MM.1S (cell line): ENCODE measurements at regions not wholly inside any gene's neighbourhood (a gene's known extent, or its start where the extent isn't known, plus 50 kb on each side); places are given as distances from the start of the nearest gene placed in this dataset.

Experiments
- EZH2phosphoT487 ChIP-seq: fragments of 300-600 bp; sonication (generic); IDR thresholded peaks from 2 replicates; pipeline ENCODE4 v1.6.1; 2018; ENCODE audit warnings: antibody characterized with exemption, low read length
- TF ChIP-seq, protein P1 (sequence below): fragments of 300-600 bp; sonication (generic); IDR thresholded peaks from 2 replicates; pipeline ENCODE4 v1.5.1; 2016; ENCODE audit warnings: antibody characterized with exemption, low read length, mixed read lengths

DNA sequence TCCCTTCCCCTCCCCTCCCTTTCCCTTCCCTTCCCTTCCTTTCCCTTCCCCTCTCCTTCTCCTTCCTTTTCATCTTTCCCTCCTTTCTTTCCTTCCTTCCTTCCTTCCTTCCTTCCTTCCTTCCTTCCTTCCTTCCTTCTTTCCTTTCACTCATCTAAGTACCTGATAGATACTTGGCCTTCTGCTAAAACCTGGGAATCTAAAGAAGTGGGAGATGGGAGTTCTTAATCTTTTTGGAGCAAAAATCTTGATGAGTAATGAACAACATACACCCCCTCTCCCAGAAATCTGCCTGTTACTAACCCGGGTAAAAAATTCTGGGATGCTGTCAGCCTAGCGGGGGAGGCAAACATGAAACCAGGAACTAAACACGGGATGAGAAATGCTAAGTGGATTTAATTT, 100.7 kb downstream of the VEGFA start:
- TF ChIP-seq, protein P1, sequence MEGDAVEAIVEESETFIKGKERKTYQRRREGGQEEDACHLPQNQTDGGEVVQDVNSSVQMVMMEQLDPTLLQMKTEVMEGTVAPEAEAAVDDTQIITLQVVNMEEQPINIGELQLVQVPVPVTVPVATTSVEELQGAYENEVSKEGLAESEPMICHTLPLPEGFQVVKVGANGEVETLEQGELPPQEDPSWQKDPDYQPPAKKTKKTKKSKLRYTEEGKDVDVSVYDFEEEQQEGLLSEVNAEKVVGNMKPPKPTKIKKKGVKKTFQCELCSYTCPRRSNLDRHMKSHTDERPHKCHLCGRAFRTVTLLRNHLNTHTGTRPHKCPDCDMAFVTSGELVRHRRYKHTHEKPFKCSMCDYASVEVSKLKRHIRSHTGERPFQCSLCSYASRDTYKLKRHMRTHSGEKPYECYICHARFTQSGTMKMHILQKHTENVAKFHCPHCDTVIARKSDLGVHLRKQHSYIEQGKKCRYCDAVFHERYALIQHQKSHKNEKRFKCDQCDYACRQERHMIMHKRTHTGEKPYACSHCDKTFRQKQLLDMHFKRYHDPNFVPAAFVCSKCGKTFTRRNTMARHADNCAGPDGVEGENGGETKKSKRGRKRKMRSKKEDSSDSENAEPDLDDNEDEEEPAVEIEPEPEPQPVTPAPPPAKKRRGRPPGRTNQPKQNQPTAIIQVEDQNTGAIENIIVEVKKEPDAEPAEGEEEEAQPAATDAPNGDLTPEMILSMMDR: no peak
- TF ChIP-seq EZH2phosphoT487: no peak
